K562 (cell line): ENCODE measurements at regions not wholly inside any gene's neighbourhood (a gene's known extent, or its start where the extent isn't known, plus 50 kb on each side); places are given as distances from the start of the nearest gene placed in this dataset.

Experiments
- POLR2AphosphoS5 ChIP-seq: IDR thresholded peaks from 2 replicates; pipeline ENCODE4 v1.6.1; 2011; ENCODE audit warnings: mild to moderate bottlenecking, low read depth, low read length, moderate library complexity; ENCODE audit not compliant: control insufficient read depth, insufficient read depth
- TGIF2 ChIP-seq: sonication (generic); formaldehyde crosslinking; IDR thresholded peaks from 2 replicates; pipeline ENCODE4 v1.8.1; 2022; ENCODE audit warnings: mild to moderate bottlenecking, missing genetic modification reagents, moderate library complexity
- USF1 ChIP-seq: sonication (generic); formaldehyde crosslinking; IDR thresholded peaks from 2 replicates; pipeline ENCODE4 v1.9.0; 2022; ENCODE audit warnings: mild to moderate bottlenecking, missing genetic modification reagents

- TF ChIP-seq TGIF2 (CRISPR knock-in tag) = no peak
- no peak for TF ChIP-seq POLR2AphosphoS5
- TF ChIP-seq USF1 (CRISPR knock-in tag) = no peak
These were observed 472.1 kb upstream of the MARCKS start for GRCh38 chr6:113385020-113385431.
